Liver (tissue), 8 donors: ENCODE measurements at regions not wholly inside any gene's neighbourhood (a gene's known extent, or its start where the extent isn't known, plus 50 kb on each side); places are given as distances from the start of the nearest gene placed in this dataset.

ENCODE experiments used
- DNase-seq: peaks from one replicate; pipeline ENCODE4 v3.0.0-alpha.2; 2017; ENCODE audit warnings: low spot score
- H3K27ac ChIP-seq, 2 donors: one replicate each; pipeline ENCODE4 v1.7.0; 2013; ENCODE audit warnings: inconsistent platforms in 2 of 2, low read length in 2 of 2, control low read depth in 1 of 2, low read depth in 1 of 2, mild to moderate bottlenecking in 1 of 2
- H3K27me3 ChIP-seq, 4 donors: one replicate each; pipeline versions ENCODE4 v1.6.1 to v1.7.0; 2013; ENCODE audit warnings: low read length in 3 of 4, inconsistent platforms in 1 of 4, mild to moderate bottlenecking in 1 of 4, moderate library complexity in 1 of 4; ENCODE audit not compliant: control insufficient read depth in 4 of 4, insufficient read depth in 4 of 4
- H3K36me3 ChIP-seq, 4 donors: one replicate each; pipeline versions ENCODE4 v1.6.1 to v1.7.0; 2013; ENCODE audit warnings: low read length in 3 of 4, mild to moderate bottlenecking in 3 of 4, low read depth in 1 of 4, moderate library complexity in 1 of 4; ENCODE audit not compliant: control insufficient read depth in 4 of 4, insufficient read depth in 3 of 4
- H3K4me1 ChIP-seq, 4 donors: one replicate each; pipeline versions ENCODE4 v1.6.1 to v1.7.0; 2013; ENCODE audit warnings: low read length in 3 of 4, mild to moderate bottlenecking in 3 of 4, moderate library complexity in 1 of 4; ENCODE audit not compliant: control insufficient read depth in 4 of 4, insufficient read depth in 4 of 4
- H3K4me3 ChIP-seq, 3 donors: one replicate each; pipeline versions ENCODE4 v1.6.1 to v1.7.0; 2013; ENCODE audit warnings: low read length in 3 of 3, control low read depth in 1 of 3, low read depth in 1 of 3, mild to moderate bottlenecking in 1 of 3
- H3K9ac ChIP-seq, 2 donors: one replicate each; pipeline ENCODE4 v1.7.0; 2013; ENCODE audit warnings: low read length in 2 of 2, mild to moderate bottlenecking in 2 of 2, moderate library complexity in 2 of 2, control low read depth in 1 of 2, low read depth in 1 of 2
- H3K9me3 ChIP-seq, 4 donors: one replicate each; pipeline versions ENCODE4 v1.6.1 to v1.7.0; 2013; ENCODE audit warnings: low read length in 3 of 4; ENCODE audit not compliant: control insufficient read depth in 4 of 4
- EGR1 ChIP-seq, 2 donors: IDR thresholded peaks; 2 replicates each; pipeline ENCODE4 v1.6.1; 2016 to 2018; ENCODE audit warnings: antibody characterized with exemption in 2 of 2, low read depth in 2 of 2
- FOXA1 ChIP-seq: IDR thresholded peaks from 2 replicates; pipeline ENCODE4 v1.6.1; 2016; ENCODE audit warnings: antibody characterized with exemption
- FOXA2 ChIP-seq: IDR thresholded peaks from 2 replicates; pipeline ENCODE4 v1.6.1; 2016; ENCODE audit warnings: antibody characterized with exemption
- GABPA ChIP-seq, 2 donors: IDR thresholded peaks in 1 of 2; conservative IDR thresholded peaks in 1 of 2; 2 replicates each; pipeline ENCODE4 v1.6.1; 2016; ENCODE audit warnings: antibody characterized with exemption in 2 of 2, mild to moderate bottlenecking in 1 of 2, moderate library complexity in 1 of 2
- HNF4A ChIP-seq, 2 donors: conservative IDR thresholded peaks; 2 replicates each; pipeline ENCODE4 v1.6.1; 2016; ENCODE audit warnings: antibody characterized with exemption in 2 of 2, mild to moderate bottlenecking in 2 of 2
- HNF4G ChIP-seq: IDR thresholded peaks from 2 replicates; pipeline ENCODE4 v1.6.1; 2016; ENCODE audit warnings: antibody characterized with exemption
- JUND ChIP-seq, 2 donors: IDR thresholded peaks; 2 replicates each; pipeline ENCODE4 v1.6.1; 2016; ENCODE audit warnings: antibody characterized with exemption in 2 of 2
- NR2F2 ChIP-seq: IDR thresholded peaks from 2 replicates; pipeline ENCODE4 v1.6.1; 2016; ENCODE audit warnings: antibody characterized with exemption
- RAD21 ChIP-seq, 2 donors: IDR thresholded peaks; 2 replicates each; pipeline ENCODE4 v1.6.1; 2016; ENCODE audit warnings: antibody characterized with exemption in 2 of 2, mild to moderate bottlenecking in 2 of 2
- RXRA ChIP-seq, 2 donors: IDR thresholded peaks; 2 replicates each; pipeline ENCODE4 v1.6.1; 2017 to 2018; ENCODE audit warnings: antibody characterized with exemption in 2 of 2, mild to moderate bottlenecking in 1 of 2
- SP1 ChIP-seq: IDR thresholded peaks from 2 replicates; pipeline ENCODE4 v1.6.1; 2018; ENCODE audit warnings: antibody characterized with exemption, mild to moderate bottlenecking
- TAF1 ChIP-seq: conservative IDR thresholded peaks from 2 replicates; pipeline ENCODE4 v1.6.1; 2016; ENCODE audit warnings: antibody characterized with exemption, mild to moderate bottlenecking
- YY1 ChIP-seq: IDR thresholded peaks from 2 replicates; pipeline ENCODE4 v1.6.1; 2016; ENCODE audit warnings: antibody characterized with exemption, mild to moderate bottlenecking
- WGBS: extraction: QIAGEN DNeasy Blood & Tissue Kit; methylation state at CpG from one replicate; pipeline ENCODE4 v1.1.7; 2013; 5-methylcytosine and 5-hydroxymethylcytosine counted together
- TF ChIP-seq, protein P1 (sequence below): fragments of 150-350 bp; IDR thresholded peaks from 2 replicates; pipeline ENCODE4 v1.5.1; 2017; ENCODE audit warnings: improper control_type of control experiment, low read depth, low read length; ENCODE audit not compliant: missing input control
- TF ChIP-seq, protein P2 (sequence below): IDR thresholded peaks from 2 replicates; pipeline ENCODE4 v1.6.1; 2016; ENCODE audit warnings: antibody characterized with exemption, mild to moderate bottlenecking
- TF ChIP-seq, protein P3 (sequence below): IDR thresholded peaks from 2 replicates; pipeline ENCODE4 v1.6.1; 2016; ENCODE audit warnings: antibody characterized with exemption
- TF ChIP-seq, protein P4 (sequence below): IDR thresholded peaks from 2 replicates; pipeline ENCODE4 v1.6.1; 2016; ENCODE audit warnings: antibody characterized with exemption
- TF ChIP-seq, protein P5 (sequence below): IDR thresholded peaks from 2 replicates; pipeline ENCODE4 v1.6.1; 2016; ENCODE audit warnings: antibody characterized with exemption
- donor health status: healthy.
- donor health status: healthy.
- donor health status: healthy.
- donor health status: healthy.
- donor health status: healthy.

DNA sequence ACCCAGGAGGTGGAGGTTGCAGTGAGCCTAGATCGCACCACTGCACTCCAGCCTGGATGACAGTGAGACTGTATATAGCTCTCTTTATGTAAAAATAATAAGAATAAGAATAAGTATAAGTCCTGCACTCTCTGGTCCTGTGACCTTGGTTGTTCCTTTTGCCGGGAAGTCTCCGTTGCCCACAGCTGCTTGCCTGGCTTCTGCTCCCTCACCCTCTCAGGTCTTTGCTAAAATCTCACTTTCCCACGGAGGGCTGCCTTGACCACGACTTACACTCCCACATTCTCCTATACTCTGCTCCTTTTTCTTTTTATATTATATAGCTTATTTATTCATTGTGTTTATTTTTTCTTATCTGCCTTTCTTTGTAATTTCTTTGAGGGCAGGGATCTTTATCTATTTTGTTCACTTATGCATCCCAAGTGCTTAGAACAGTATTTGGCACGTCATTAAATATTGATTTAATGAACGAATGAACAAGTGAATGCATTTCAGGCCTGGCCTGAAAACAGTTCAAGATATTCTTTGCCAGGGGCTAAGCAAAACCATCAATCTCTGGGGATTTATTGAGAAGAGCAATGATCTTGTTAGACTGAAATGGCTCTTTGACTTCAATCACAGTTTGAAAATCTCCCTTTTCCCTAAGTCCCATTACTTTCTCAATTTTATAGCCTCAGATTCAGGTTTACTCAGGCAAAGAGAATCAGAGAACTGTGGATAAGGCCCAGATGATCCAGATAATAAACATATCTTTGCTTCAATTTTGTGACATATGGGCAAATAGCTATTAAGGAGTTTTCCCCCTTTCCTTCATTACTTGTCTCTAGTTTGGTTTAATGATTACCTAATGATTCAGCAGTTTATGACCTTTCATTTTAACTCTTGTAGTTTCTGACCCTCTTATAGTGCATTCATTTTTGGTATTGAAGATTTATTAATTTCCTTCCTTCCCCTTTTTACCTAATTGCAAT is 60.8 kb upstream of the TMC1 start:
- Histone ChIP-seq H3K4me3 (no peak overlapping the region), H3K9me3 (no peaks in the 10 kb centered on the region), H3K27ac (peak overlapping the region; percentile 17 to 46), H3K27me3 (no peaks in the 10 kb centered on the region), H3K4me1 (peaks cover 6 to 15% (median 9%) of the 10 kb centered on the region in 4 donors), H3K36me3 (no peaks in the 10 kb centered on the region), H3K9ac (peak overlapping the region in 1 of 2 donors; percentile 65)
- whole genome bisulfite sequencing, result 66% methylated on average over 7 of the region's 7 CpGs
- DNase-seq, result no peak
- TF ChIP-seq JUND (IDR thresholded peaks at IDR 0.05), result peak in 1 of 2 donors; percentile 28
- peak; percentile 32 for TF ChIP-seq SP1
- TF ChIP-seq, protein P1, sequence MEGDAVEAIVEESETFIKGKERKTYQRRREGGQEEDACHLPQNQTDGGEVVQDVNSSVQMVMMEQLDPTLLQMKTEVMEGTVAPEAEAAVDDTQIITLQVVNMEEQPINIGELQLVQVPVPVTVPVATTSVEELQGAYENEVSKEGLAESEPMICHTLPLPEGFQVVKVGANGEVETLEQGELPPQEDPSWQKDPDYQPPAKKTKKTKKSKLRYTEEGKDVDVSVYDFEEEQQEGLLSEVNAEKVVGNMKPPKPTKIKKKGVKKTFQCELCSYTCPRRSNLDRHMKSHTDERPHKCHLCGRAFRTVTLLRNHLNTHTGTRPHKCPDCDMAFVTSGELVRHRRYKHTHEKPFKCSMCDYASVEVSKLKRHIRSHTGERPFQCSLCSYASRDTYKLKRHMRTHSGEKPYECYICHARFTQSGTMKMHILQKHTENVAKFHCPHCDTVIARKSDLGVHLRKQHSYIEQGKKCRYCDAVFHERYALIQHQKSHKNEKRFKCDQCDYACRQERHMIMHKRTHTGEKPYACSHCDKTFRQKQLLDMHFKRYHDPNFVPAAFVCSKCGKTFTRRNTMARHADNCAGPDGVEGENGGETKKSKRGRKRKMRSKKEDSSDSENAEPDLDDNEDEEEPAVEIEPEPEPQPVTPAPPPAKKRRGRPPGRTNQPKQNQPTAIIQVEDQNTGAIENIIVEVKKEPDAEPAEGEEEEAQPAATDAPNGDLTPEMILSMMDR, result no peak
- no peak for TF ChIP-seq GABPA (IDR thresholded peaks at IDR 0.05 in 1 of 2, conservative IDR thresholded peaks at IDR 0.05 in 1 of 2)
- no peak for TF ChIP-seq TAF1
- TF ChIP-seq HNF4G, result no peak
- no peak for TF ChIP-seq FOXA2
- no peak for TF ChIP-seq NR2F2
- TF ChIP-seq RAD21 (IDR thresholded peaks at IDR 0.05), result no peak
- TF ChIP-seq HNF4A (conservative IDR thresholded peaks at IDR 0.05), result peak in 1 of 2 donors; percentile 17
- TF ChIP-seq, protein P2, sequence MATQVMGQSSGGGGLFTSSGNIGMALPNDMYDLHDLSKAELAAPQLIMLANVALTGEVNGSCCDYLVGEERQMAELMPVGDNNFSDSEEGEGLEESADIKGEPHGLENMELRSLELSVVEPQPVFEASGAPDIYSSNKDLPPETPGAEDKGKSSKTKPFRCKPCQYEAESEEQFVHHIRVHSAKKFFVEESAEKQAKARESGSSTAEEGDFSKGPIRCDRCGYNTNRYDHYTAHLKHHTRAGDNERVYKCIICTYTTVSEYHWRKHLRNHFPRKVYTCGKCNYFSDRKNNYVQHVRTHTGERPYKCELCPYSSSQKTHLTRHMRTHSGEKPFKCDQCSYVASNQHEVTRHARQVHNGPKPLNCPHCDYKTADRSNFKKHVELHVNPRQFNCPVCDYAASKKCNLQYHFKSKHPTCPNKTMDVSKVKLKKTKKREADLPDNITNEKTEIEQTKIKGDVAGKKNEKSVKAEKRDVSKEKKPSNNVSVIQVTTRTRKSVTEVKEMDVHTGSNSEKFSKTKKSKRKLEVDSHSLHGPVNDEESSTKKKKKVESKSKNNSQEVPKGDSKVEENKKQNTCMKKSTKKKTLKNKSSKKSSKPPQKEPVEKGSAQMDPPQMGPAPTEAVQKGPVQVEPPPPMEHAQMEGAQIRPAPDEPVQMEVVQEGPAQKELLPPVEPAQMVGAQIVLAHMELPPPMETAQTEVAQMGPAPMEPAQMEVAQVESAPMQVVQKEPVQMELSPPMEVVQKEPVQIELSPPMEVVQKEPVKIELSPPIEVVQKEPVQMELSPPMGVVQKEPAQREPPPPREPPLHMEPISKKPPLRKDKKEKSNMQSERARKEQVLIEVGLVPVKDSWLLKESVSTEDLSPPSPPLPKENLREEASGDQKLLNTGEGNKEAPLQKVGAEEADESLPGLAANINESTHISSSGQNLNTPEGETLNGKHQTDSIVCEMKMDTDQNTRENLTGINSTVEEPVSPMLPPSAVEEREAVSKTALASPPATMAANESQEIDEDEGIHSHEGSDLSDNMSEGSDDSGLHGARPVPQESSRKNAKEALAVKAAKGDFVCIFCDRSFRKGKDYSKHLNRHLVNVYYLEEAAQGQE, result peak; percentile 30
- TF ChIP-seq, protein P3, sequence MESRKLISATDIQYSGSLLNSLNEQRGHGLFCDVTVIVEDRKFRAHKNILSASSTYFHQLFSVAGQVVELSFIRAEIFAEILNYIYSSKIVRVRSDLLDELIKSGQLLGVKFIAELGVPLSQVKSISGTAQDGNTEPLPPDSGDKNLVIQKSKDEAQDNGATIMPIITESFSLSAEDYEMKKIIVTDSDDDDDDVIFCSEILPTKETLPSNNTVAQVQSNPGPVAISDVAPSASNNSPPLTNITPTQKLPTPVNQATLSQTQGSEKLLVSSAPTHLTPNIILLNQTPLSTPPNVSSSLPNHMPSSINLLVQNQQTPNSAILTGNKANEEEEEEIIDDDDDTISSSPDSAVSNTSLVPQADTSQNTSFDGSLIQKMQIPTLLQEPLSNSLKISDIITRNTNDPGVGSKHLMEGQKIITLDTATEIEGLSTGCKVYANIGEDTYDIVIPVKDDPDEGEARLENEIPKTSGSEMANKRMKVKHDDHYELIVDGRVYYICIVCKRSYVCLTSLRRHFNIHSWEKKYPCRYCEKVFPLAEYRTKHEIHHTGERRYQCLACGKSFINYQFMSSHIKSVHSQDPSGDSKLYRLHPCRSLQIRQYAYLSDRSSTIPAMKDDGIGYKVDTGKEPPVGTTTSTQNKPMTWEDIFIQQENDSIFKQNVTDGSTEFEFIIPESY, result no peak
- no peak for TF ChIP-seq EGR1 (IDR thresholded peaks at IDR 0.05; ENCODE audit: low read depth in 2 of 2)
- TF ChIP-seq, protein P4, sequence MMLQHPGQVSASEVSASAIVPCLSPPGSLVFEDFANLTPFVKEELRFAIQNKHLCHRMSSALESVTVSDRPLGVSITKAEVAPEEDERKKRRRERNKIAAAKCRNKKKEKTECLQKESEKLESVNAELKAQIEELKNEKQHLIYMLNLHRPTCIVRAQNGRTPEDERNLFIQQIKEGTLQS, result no peak
- TF ChIP-seq, protein P5, sequence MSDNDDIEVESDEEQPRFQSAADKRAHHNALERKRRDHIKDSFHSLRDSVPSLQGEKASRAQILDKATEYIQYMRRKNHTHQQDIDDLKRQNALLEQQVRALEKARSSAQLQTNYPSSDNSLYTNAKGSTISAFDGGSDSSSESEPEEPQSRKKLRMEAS, result no peak
- TF ChIP-seq RXRA (IDR thresholded peaks at IDR 0.05), result peak; percentile 27 to 37
- TF ChIP-seq YY1, result peak; percentile 82
- no peak for TF ChIP-seq FOXA1
